ENCODE measurements at regions not wholly inside any gene's neighbourhood (a gene's known extent, or its start where the extent isn't known, plus 50 kb on each side); places are given as distances from the start of the nearest gene placed in this dataset.

- TF ChIP-seq CEBPB (IDR thresholded peaks at IDR 0.05) (peak; percentile 49 to 55; a peak in 3 of 4 replicates), FOXS1 (CRISPR knock-in tag; IDR thresholded peaks at IDR 0.05) (no peak), ZFP36 (IDR thresholded peaks at IDR 0.05; ENCODE audit: borderline replicate concordance, partially characterized antibody) (no peak), POLR2A (IDR thresholded peaks at IDR 0.05; ENCODE audit: low read length) (no peak), CTCF (IDR thresholded peaks at IDR 0.05) (no peak), RFX5 (IDR thresholded peaks at IDR 0.05) (no peak), NR3C1 (IDR thresholded peaks at IDR 0.05) (no peak), NPAS2 (CRISPR knock-in tag; IDR thresholded peaks at IDR 0.05; ENCODE audit: borderline replicate concordance) (no peak)
Observed at GRCh38 chr14:85416771-85417170, 113.2 kb upstream of the FLRT2 start.
